Esophagus muscularis mucosa (tissue), 3 donors: ENCODE measurements at regions not wholly inside any gene's neighbourhood (a gene's known extent, or its start where the extent isn't known, plus 50 kb on each side); places are given as distances from the start of the nearest gene placed in this dataset.

Experiments
- CTCF ChIP-seq, 3 experiments: fragments of 200-600 bp in 2 of 3; fragments of 450-650 bp in 1 of 3; sonication (generic) in 2 of 3; IDR thresholded peaks; one replicate each; pipeline ENCODE4 v1.5.1; 2017 to 2019; ENCODE audit warnings: antibody characterized with exemption in 3 of 3, mild to moderate bottlenecking in 2 of 3, moderate library complexity in 1 of 3
- POLR2A ChIP-seq: fragments of 450-650 bp; IDR thresholded peaks from one replicate; pipeline ENCODE4 v1.6.1; 2017; ENCODE audit warnings: antibody characterized with exemption, moderate library complexity, mild to moderate bottlenecking, low read depth
- POLR2AphosphoS5 ChIP-seq, 2 donors: sonication (generic); formaldehyde crosslinking; IDR thresholded peaks; one replicate each; pipeline ENCODE4 v1.6.1; 2017; ENCODE audit warnings: antibody characterized with exemption in 2 of 2

DNA sequence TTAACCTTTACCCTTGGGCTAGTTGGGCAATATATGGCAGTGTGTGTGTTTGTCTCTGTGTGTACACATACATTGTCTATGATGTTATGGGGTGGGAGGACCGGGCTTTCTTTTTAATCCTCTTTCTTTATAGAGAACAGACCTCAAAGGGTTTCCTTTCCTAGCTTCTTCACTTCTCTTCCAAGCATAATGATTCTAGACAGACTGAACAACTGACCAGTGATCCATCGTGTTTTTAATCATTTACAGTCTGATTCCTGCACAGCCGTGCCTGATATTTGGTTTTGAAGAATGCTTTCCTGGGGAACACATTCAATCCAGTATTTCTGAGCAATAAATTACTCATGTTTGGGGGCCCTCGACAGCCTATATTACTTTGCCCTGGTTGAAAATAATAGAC lies 481.1 kb upstream of the DCN start:
- TF ChIP-seq CTCF (IDR thresholded peaks at IDR 0.05) (no peak), POLR2A (no peak), POLR2AphosphoS5 (IDR thresholded peaks at IDR 0.05) (no peak)
